ENCODE measurements at regions not wholly inside any gene's neighbourhood (a gene's known extent, or its start where the extent isn't known, plus 50 kb on each side); places are given as distances from the start of the nearest gene placed in this dataset.
A peak's percentile ranks its signal among the peaks of the same experiment; 100 is the strongest.

- H3K9me3 Mint-ChIP-seq, result peaks cover 10% of the 10 kb centered on the region
- 0% methylated on average over 1 of the region's 1 CpG; no CpG with 5 or more reads in 1 of the 2 experiments for WGBS, 2 experiments (ENCODE audit: insufficient coverage in 1 of 2, insufficient read length in 1 of 2)
- Histone ChIP-seq H3K4me1 (ENCODE audit: control insufficient read depth, insufficient read depth, low read length) (peaks cover 31% of the 10 kb centered on the region), H3K27ac (ENCODE audit: low read depth, low read length) (no peak overlapping the region), H3K9ac (ENCODE audit: extremely low read depth, low read length, poor library complexity, severe bottlenecking) (peak overlapping the region; percentile 17), H3K4me3 (ENCODE audit: low read length) (peak overlapping the region; percentile 62), H3K36me3 (ENCODE audit: control insufficient read depth, insufficient read depth, low read length) (no peaks in the 10 kb centered on the region), H3K9me3 (ENCODE audit: control insufficient read depth, low read length) (peaks cover 10% of the 10 kb centered on the region), H3K27me3 (ENCODE audit: control insufficient read depth, insufficient read depth, low read length, poor library complexity, severe bottlenecking) (no peaks in the 10 kb centered on the region)
- no peaks in the 10 kb centered on the region for H3K27me3 Mint-ChIP-seq (ENCODE audit: insufficient read depth)
- H3K27ac Mint-ChIP-seq, result peak overlapping the region; percentile 64
- peaks cover 2% of the 10 kb centered on the region for H3K36me3 Mint-ChIP-seq (ENCODE audit: low read depth)
- peaks cover 29% of the 10 kb centered on the region for H3K4me1 Mint-ChIP-seq
- TF ChIP-seq CTCF (conservative IDR thresholded peaks at IDR 0.05), result no peak
- H3K4me3 Mint-ChIP-seq, result no peak overlapping the region
- peak; percentile 55 for DNase-seq
Observed at GRCh38 chr6:147933224-147933623, 409.4 kb upstream of the SASH1 start.

- H3K27me3 Mint-ChIP-seq (ENCODE audit: insufficient read depth), result no peaks in the 10 kb centered on the region
- H3K27ac Mint-ChIP-seq, result no peak overlapping the region
- Histone ChIP-seq H3K27me3 (ENCODE audit: control insufficient read depth, insufficient read depth, low read length, poor library complexity, severe bottlenecking) (no peaks in the 10 kb centered on the region), H3K4me3 (ENCODE audit: low read length) (no peak overlapping the region), H3K27ac (ENCODE audit: low read depth, low read length) (no peak overlapping the region), H3K9me3 (ENCODE audit: control insufficient read depth, low read length) (no peaks in the 10 kb centered on the region), H3K9ac (ENCODE audit: extremely low read depth, low read length, poor library complexity, severe bottlenecking) (no peak overlapping the region), H3K36me3 (ENCODE audit: control insufficient read depth, insufficient read depth, low read length) (no peaks in the 10 kb centered on the region), H3K4me1 (ENCODE audit: control insufficient read depth, insufficient read depth, low read length) (peaks cover 31% of the 10 kb centered on the region)
- H3K4me1 Mint-ChIP-seq, result peaks cover 29% of the 10 kb centered on the region
- no peaks in the 10 kb centered on the region for H3K36me3 Mint-ChIP-seq (ENCODE audit: low read depth)
- DNase-seq, result no peak
- TF ChIP-seq CTCF (conservative IDR thresholded peaks at IDR 0.05), result no peak
- H3K4me3 Mint-ChIP-seq, result no peak overlapping the region
- H3K9me3 Mint-ChIP-seq, result no peaks in the 10 kb centered on the region
Observed at GRCh38 chr6:147935656-147936055, 407.0 kb upstream of the SASH1 start.

- H3K27ac ChIP-seq (ENCODE audit: low read depth, low read length), result no peak overlapping the region
- no peak overlapping the region for H3K9ac ChIP-seq (ENCODE audit: extremely low read depth, low read length, poor library complexity, severe bottlenecking)
- H3K9me3 Mint-ChIP-seq, result no peaks in the 10 kb centered on the region
- H3K27me3 ChIP-seq (ENCODE audit: control insufficient read depth, insufficient read depth, low read length, poor library complexity, severe bottlenecking), result no peaks in the 10 kb centered on the region
- WGBS, 2 experiments (ENCODE audit: insufficient coverage in 1 of 2, insufficient read length in 1 of 2), result 83 to 93% methylated on average over 2 of the region's 2 CpGs
- peaks cover 31% of the 10 kb centered on the region for H3K4me1 ChIP-seq (ENCODE audit: control insufficient read depth, insufficient read depth, low read length)
- no peak for DNase-seq
- H3K4me3 ChIP-seq (ENCODE audit: low read length), result peak overlapping the region; percentile 33
- no peak overlapping the region for H3K27ac Mint-ChIP-seq
- H3K4me3 Mint-ChIP-seq, result no peak overlapping the region
- no peak for TF ChIP-seq CTCF (conservative IDR thresholded peaks at IDR 0.05)
- no peaks in the 10 kb centered on the region for H3K36me3 ChIP-seq (ENCODE audit: control insufficient read depth, insufficient read depth, low read length)
- no peaks in the 10 kb centered on the region for H3K36me3 Mint-ChIP-seq (ENCODE audit: low read depth)
- peaks cover 29% of the 10 kb centered on the region for H3K4me1 Mint-ChIP-seq
- no peaks in the 10 kb centered on the region for H3K9me3 ChIP-seq (ENCODE audit: control insufficient read depth, low read length)
- H3K27me3 Mint-ChIP-seq (ENCODE audit: insufficient read depth), result no peaks in the 10 kb centered on the region
Observed at GRCh38 chr6:147936703-147937470, 405.8 kb upstream of the SASH1 start.

All from endodermal cell (in vitro differentiated cells).